ENCODE measurements at regions not wholly inside any gene's neighbourhood (a gene's known extent, or its start where the extent isn't known, plus 50 kb on each side); places are given as distances from the start of the nearest gene placed in this dataset.
"Not testable (repeated sequence)": the region's sequence is repeated elsewhere in the genome, so short reads cannot be mapped to it uniquely, and the experiment has no call there.

DNA sequence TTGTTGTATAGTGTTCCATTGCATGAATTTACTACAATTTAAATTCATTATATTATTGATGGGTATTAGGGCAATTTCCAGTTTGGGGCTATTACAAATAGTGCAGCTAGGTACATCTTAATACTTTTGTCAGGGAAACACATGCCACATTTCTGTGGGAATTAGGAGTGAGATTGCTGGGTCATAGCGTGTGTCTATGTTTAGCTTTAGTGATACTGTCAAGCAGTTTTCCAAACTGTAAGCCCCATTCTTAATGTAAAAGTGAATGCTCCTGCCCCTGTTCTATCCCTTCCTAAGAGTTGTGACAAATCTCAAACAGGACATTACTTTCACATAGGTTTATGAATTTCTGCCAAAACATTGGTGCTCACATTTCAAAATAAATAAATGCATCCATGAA is 184.5 kb upstream of the ANKRD28 start:
- H3K4me3 ChIP-seq (ENCODE audit: control insufficient read depth, low read depth, low read length) = peak overlapping the region; percentile 25; the same call in 1 of the 2 replicates
- DNase-seq (ENCODE audit: low read depth) = no peak
- TF ChIP-seq, protein P1, sequence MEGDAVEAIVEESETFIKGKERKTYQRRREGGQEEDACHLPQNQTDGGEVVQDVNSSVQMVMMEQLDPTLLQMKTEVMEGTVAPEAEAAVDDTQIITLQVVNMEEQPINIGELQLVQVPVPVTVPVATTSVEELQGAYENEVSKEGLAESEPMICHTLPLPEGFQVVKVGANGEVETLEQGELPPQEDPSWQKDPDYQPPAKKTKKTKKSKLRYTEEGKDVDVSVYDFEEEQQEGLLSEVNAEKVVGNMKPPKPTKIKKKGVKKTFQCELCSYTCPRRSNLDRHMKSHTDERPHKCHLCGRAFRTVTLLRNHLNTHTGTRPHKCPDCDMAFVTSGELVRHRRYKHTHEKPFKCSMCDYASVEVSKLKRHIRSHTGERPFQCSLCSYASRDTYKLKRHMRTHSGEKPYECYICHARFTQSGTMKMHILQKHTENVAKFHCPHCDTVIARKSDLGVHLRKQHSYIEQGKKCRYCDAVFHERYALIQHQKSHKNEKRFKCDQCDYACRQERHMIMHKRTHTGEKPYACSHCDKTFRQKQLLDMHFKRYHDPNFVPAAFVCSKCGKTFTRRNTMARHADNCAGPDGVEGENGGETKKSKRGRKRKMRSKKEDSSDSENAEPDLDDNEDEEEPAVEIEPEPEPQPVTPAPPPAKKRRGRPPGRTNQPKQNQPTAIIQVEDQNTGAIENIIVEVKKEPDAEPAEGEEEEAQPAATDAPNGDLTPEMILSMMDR (IDR thresholded peaks at IDR 0.05; ENCODE audit: control insufficient read depth, insufficient read depth, low read depth, low read length, missing control alignments) = no peak

DNA sequence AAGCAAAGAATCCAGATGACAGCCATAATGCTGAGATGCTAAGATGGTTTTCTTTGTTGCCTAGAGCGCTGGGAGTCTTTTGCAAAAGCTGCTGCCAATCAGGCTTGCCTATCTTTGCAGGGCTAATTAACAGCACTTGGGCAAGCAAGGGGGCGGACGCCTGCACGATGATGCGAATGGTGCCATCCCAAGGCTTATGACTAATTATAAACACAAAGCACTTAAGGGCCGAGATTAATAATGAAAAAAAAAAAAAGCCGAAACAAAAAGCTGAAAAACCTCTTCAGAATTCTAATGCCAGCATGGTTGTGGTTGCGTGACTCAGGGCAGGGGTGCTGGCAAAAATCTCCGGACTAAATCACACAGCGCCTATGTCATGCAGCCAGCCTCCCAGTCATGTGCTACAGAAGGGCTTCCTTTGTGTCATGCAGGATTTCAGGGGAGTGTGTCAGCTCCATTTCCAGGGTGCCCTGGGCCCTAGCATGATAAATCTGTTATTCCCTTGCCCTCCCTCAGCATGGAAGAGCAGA is 185.0 kb upstream of the ANKRD28 start:
- H3K4me3 ChIP-seq (ENCODE audit: control insufficient read depth, low read depth, low read length) = peak overlapping the region; percentile 25
- DNase-seq (ENCODE audit: low read depth) = peak; percentile 84
- TF ChIP-seq, protein P1 (IDR thresholded peaks at IDR 0.05; ENCODE audit: control insufficient read depth, insufficient read depth, low read depth, low read length, missing control alignments) = no peak

DNA sequence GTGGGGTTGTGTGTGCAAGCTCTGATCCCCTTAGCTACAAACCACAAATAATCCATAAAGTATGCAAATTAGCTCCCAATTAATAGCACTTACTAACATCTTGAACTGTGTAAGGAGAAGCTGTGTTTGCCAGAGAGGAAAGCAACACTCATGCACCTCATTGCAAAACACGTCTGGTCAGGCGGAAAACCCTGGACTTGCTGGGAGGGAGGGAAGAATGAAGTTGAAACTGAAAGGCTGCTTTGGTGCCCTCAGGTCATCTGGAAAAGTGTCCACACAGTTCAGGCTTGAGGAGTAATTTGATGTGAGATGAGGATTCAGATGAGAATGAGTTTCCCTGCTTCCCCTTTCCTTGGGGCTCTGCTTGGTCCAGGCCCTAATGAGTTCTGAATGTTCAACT is 185.5 kb upstream of the ANKRD28 start:
- TF ChIP-seq, protein P1 (IDR thresholded peaks at IDR 0.05; ENCODE audit: control insufficient read depth, insufficient read depth, low read depth, low read length, missing control alignments) = no peak
- DNase-seq (ENCODE audit: low read depth) = peak; percentile 65
- peak overlapping the region; percentile 25 for H3K4me3 ChIP-seq (ENCODE audit: control insufficient read depth, low read depth, low read length)

GRCh38 chr3:15983693-15984092 is 185.9 kb upstream of the ANKRD28 start:
- H3K4me3 ChIP-seq (ENCODE audit: control insufficient read depth, low read depth, low read length) = no peak overlapping the region

DNA sequence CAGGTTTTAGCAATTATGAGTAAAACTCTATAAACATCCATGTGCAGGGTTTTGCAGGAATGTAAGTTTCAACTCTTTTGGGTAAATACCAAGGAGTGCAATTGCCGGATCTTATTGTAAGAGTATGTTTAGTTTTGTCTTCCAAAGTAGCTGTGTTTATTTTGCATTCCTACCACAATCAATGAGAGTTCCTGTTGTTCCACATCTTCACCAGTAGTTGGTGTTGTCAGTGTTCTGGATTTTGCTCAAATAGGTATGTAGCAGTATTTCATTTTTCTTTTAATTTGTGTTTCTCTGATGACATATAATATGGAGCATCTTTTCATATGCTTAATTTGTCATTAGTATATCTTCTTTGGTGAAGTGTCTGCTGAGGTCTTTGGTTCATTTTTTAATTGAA is 185.1 kb upstream of the GALNT15 start:
- no peak for DNase-seq (ENCODE audit: low read depth)
- no peak overlapping the region for H3K4me3 ChIP-seq (ENCODE audit: control insufficient read depth, low read depth, low read length)
- TF ChIP-seq, protein P1 (IDR thresholded peaks at IDR 0.05; ENCODE audit: control insufficient read depth, insufficient read depth, low read depth, low read length, missing control alignments) = peak; percentile 17

More at GRCh38 chr3:15983693-15984092, 185.9 kb upstream of the ANKRD28 start:
- DNase-seq (ENCODE audit: low read depth) = no peak
- TF ChIP-seq, protein P1 (IDR thresholded peaks at IDR 0.05; ENCODE audit: control insufficient read depth, insufficient read depth, low read depth, low read length, missing control alignments) = no peak

DNA sequence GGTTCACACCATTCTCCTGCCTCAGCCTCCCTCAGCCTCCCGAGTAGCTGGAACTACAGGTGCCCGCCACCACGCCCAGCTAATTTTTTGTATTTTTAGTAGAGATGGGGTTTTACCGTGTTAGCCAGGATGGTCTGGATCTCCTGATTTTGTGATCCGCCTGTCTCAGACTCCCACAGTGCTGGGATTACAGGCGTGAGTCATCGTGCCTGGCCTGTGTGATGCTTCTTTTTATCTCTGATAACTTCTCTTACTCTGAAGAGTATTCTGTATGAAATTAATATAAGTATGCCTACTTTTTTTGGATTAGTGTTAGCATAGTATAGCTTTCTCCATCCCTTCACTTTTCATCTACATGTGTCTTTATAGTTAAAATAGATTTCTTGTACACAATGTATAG is 180.8 kb upstream of the GALNT15 start:
- not testable (repeated sequence) for H3K4me3 ChIP-seq (ENCODE audit: control insufficient read depth, low read depth, low read length); DNase-seq (ENCODE audit: low read depth)

DNA sequence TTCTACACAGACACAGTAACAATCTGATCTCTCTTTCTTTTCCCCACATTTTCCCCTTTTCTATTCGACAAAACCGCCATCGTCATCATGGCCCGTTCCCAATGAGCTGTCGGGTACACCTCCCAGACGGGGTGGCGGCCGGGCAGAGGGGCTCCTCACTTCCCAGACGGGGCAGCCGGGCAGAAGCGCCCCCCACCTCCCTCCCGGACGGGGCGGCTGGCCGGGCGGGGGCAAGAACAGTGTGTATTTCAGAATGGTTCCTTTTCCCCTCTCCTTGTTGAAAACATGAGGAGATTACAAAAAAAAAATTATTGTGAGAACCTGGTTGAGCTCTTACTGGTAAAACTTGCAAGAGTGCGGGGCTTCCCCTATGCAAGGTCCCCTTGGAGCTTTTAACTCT is 178.0 kb upstream of the GALNT15 start:
- not testable (repeated sequence) for H3K4me3 ChIP-seq (ENCODE audit: control insufficient read depth, low read depth, low read length); DNase-seq (ENCODE audit: low read depth)

DNA sequence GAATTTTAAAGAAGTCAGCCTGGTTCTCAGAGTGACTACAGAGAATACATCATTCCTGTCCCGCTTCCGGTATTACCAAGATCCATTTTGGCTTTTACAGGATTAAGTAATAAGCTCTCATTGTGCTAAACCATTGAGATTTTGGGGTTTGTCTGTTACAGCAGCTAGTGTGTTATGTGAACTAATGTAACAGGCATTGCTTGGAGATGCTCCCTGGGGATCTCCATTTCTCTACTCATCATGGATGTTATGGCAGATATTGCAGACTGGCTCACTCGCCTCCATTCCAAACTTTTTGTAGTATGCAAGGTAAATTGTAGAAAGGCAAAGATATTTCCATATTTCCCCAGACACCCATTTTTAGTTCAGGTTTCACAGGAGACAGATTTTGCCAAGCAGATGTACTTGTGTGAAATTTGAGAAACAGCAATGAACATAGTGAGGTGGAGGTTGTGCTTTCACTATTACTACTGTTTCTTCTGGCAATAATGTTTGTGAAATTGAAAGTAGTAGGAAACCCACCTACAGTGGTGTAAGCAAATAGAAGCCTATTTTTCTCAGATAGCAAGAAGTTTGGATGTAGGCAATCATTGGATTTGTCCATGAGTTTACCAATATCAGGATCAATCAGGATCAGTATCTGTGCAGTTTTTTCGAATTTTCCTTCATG is 177.1 kb upstream of the GALNT15 start:
- no peak overlapping the region for H3K4me3 ChIP-seq (ENCODE audit: control insufficient read depth, low read depth, low read length)
- DNase-seq (ENCODE audit: low read depth) = no peak
- TF ChIP-seq, protein P1 (IDR thresholded peaks at IDR 0.05; ENCODE audit: control insufficient read depth, insufficient read depth, low read depth, low read length, missing control alignments) = no peak

Measured in AG09309 (cell line).